GM19023 (cell line): ENCODE measurements at regions not wholly inside any gene's neighbourhood (a gene's known extent, or its start where the extent isn't known, plus 50 kb on each side); places are given as distances from the start of the nearest gene placed in this dataset.
"Not testable (repeated sequence)": the region's sequence is repeated elsewhere in the genome, so short reads cannot be mapped to it uniquely, and the experiment has no call there.

ENCODE experiments used
- ATAC-seq: cut with Tn5 transposase; IDR thresholded peaks from one replicate; pipeline ENCODE4 v1.9.1; 2021; ENCODE audit warnings: mild to moderate bottlenecking, moderate library complexity; ENCODE audit not compliant: unreplicated experiment

- no peak for ATAC-seq
Measured at GRCh38 chr10:120047926-120048325, 155.4 kb downstream of the SEC23IP start.

GRCh38 chr10:120048391-120048790 lies 155.9 kb downstream of the SEC23IP start:
- no peak for ATAC-seq

GRCh38 chr10:120051671-120052070 lies 159.1 kb downstream of the SEC23IP start:
- ATAC-seq, result no peak

DNA sequence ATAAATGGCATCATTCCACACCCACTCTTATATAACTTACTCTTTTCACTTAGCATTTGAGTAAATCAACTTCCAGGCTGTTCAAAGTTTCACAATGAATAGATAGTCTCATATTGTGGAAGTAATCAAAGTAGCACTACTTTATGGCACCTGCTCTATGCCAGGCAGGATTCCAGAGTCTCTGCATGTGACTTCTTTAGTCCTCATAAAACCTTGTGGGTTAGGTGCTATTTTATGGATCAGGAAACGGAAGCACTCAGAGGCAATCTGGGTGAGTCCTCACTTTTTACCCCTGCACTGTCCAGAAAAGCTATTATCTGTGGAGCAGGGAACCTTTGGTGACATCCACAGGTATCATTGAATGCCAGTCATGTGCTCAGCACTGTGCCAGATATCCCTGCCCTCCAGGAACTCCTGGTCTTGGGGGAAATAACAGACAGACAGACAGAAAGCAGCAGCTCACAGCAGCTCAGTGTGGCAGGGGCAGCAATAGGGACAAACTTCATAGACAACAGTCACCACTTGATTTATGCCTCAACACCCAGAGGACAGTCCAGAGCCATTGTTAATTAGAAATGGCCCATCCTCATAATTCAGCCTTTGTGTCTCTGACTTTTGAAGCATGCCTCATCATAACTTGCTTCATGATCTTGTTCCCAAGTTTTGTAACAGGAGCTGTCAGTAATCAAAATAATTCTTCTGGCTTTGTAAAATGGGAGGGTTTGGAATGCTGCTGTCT lies 160.6 kb downstream of the SEC23IP start:
- no peak for ATAC-seq

GRCh38 chr10:120059790-120060189 lies 167.3 kb downstream of the SEC23IP start:
- ATAC-seq, result not testable (repeated sequence)

DNA sequence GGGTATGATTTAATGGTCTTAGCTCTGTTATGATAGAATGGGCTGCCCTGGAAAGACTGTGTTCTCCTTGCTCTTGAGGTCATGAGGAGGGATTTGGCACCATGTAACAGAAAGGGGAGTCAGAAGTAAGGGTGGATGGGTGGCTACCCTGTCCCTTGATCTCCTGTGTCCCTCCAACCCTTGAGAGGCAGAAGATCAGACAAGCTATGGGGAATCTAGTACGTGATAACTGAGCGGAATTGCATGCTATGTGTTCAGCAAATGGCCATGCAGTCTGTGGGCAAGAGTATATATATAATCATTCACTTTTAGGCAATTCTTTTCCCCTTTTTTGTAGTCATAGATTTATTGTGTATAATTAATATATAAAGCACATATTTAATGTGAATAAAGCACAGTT lies 174.9 kb downstream of the SEC23IP start:
- no peak for ATAC-seq

- ATAC-seq, result no peak
Measured at GRCh38 chr10:120069700-120070099, 177.2 kb downstream of the SEC23IP start.

GRCh38 chr10:120075349-120075748 lies 182.8 kb downstream of the SEC23IP start:
- no peak for ATAC-seq

- ATAC-seq, result no peak
Measured at GRCh38 chr10:120076996-120077706, 184.6 kb downstream of the SEC23IP start.

GRCh38 chr10:120077707-120078492 lies 185.4 kb downstream of the SEC23IP start:
- ATAC-seq, result no peak

GRCh38 chr10:120085096-120085796 lies 192.7 kb downstream of the SEC23IP start:
- ATAC-seq, result no peak

- ATAC-seq, result no peak
Measured at GRCh38 chr10:120086066-120086465, 193.5 kb downstream of the SEC23IP start.

DNA sequence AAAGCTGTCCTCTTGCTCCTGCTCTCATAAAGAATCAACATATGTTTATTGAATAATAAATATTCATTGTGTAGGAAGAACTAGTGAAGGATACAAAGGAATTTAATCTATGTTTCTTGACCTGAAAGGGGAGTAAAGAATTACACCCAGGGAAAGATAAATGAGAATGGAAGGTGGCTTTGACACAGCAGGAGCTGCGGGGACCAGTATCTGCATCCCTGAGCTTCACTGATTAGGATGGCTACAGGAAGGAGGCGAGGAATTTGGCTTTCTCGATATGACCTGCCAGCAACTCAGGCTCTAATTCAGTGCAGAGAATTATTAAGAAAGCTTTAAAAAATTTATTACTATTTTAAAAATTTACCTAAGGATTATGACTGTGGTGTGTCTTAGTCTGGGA lies 194.6 kb downstream of the SEC23IP start:
- ATAC-seq, result no peak

DNA sequence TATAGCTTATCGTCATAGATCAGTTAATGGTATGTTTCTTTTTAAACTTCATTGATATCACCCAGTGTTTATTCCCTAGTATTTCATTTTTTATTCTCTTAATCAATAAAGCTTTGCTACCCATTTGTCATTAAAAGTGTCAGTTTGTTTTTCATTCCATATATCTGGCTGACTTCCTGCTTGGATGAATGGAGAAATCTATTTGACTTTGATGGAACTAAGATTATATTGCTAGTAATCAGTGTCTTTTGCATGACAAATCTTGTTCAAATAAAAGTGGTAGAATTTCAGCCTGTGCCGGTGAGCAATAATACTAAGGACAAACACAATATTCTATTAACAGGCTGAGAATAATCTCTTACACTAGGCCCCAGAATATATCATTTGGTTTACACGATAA lies 203.3 kb downstream of the SEC23IP start:
- no peak for ATAC-seq

- no peak for ATAC-seq
Measured at GRCh38 chr10:120097766-120098165, 205.2 kb downstream of the SEC23IP start.

- ATAC-seq, result no peak
Measured at GRCh38 chr10:120098232-120098930, 205.9 kb downstream of the SEC23IP start.

- ATAC-seq, result no peak
Measured at GRCh38 chr10:120103738-120104560, 211.4 kb downstream of the SEC23IP start.

- ATAC-seq, result no peak
Measured at GRCh38 chr10:120105001-120105400, 212.5 kb downstream of the SEC23IP start.

DNA sequence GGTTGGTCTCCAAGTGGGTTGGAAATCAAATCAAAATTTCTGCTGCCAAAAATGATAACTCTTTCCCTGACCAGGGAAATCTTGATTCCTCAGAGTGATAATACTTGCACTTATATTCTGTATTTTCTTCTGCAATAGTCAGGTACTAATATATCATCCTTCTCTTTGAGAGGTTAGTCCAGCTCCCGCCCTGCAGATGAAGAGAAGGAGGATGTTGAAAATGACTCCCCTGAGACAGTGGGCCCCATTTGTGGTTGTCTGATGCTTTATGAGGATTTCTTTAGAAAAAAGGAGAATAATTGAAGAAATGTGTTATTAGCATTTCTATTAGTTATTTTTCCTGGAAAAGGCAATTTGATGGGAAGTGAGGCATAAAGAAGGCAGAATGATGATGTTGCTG lies 213.0 kb downstream of the SEC23IP start:
- ATAC-seq, result no peak

DNA sequence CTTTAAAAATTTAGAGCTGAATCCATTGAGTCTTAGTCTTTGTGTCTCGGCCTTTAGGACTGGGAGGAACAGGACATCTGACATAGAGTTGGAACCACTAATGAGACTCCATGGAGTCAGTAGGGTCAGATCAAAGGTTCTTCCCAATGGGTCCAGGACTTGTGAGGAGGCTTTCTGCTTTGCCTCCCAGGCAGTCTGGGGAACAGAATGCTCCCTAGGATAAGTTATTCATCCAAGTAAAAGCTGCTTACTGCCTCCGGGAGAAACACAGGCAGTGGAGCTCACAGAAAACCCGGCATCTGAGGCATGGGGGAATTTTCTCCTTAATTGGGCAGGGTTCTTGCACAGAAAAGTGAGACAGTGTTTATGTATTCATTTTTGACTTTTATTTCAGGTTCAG lies 216.4 kb downstream of the SEC23IP start:
- no peak for ATAC-seq
